ENCODE measurements at regions not wholly inside any gene's neighbourhood (a gene's known extent, or its start where the extent isn't known, plus 50 kb on each side); places are given as distances from the start of the nearest gene placed in this dataset.

DNA sequence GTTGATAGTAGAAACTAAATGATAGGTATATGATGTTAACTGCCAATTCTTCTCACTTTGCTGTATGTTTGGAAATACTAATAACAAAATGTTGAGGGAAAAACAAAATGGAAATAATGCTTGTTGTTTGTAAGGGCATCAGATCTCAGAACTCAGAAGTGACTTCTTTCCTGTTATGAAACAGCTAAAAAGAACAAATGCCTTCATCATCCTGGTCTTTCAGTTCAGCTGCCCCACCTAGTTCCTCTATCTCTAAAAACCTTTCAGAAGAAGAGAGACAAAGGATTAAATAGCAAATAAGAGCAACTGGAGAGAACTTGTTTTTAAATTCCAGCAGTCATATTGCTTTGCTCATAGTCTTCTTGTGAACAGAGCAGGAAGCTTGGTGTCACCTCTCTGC lies 345.3 kb upstream of the NCAM1 start:
- no peaks in the 10 kb centered on the region for H3K27me3 ChIP-seq
- H3K36me3 ChIP-seq: no peaks in the 10 kb centered on the region
- no peaks in the 10 kb centered on the region for H3K4me1 ChIP-seq
- no peak overlapping the region for H3K9ac ChIP-seq (ENCODE audit: low read depth in 2 of 2, low read length in 2 of 2)
- no peak overlapping the region for H3K4me3 ChIP-seq
- no peaks in the 10 kb centered on the region for H3K9me3 ChIP-seq
- no peak overlapping the region for H3K27ac ChIP-seq
- no peak for TF ChIP-seq CTCF (IDR thresholded peaks at IDR 0.05)
- no peak for DNase-seq
- intact Hi-C loops (cut with DNase I): no loop called here

DNA sequence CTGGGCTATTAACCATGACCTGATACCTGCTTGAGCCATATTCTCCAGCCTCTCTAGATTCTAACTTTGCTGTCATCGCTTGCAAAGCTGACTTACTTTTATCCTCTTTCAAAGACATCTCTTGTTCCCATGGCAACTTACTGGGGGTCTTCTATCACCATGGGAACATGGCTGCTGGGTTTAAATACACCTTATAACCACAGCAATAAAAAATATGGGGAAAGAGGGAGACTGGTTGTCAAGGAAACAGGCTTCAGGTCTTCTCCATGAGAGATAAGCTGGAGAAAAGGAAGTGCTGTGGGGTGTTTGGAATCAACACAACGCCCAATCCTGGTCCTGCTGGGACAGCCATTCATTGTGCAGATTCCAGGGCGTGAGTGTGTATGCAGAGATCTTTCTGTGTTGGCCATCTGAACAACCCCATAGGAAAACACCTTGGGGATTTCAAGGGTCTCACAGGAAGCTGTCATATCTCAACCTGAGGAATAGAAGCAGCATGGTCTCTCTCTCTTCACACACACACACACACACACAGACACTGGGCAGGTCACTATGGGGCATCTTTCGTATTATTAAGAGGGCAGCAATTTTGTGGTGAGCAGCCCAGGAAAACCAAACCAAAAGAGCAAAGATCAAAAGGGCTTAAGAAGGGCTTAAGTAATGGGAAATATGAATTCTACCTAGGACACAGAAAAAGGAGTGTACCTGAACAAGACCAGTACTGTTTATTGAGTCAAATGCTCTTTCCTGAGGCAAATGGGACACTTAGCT lies 344.7 kb upstream of the NCAM1 start:
- H3K9me3 ChIP-seq: no peaks in the 10 kb centered on the region
- H3K27me3 ChIP-seq: no peaks in the 10 kb centered on the region
- DNase-seq: no peak
- no peak for TF ChIP-seq CTCF (IDR thresholded peaks at IDR 0.05)
- intact Hi-C loops (cut with DNase I): no loop called here
- no peak overlapping the region for H3K27ac ChIP-seq
- H3K9ac ChIP-seq (ENCODE audit: low read depth in 2 of 2, low read length in 2 of 2): no peak overlapping the region
- H3K36me3 ChIP-seq: no peaks in the 10 kb centered on the region
- no peak overlapping the region for H3K4me3 ChIP-seq
- H3K4me1 ChIP-seq: no peaks in the 10 kb centered on the region

DNA sequence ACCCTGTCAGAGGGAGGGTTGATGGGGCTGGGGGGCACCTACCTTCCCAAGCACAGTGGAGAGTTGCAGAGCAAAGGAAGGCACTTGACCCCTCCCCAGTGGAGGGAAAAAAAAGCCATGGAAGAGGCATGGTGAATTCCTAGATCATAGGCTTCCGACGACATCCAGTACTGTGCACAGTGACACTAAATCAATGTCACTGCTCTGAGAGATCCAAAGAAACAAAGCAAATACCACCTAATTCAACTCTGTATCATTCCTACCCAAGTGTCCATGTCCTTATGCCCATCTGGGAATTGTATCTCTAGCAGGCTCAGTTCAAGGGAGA lies 344.2 kb upstream of the NCAM1 start:
- Histone ChIP-seq H3K9me3 (no peaks in the 10 kb centered on the region), H3K27me3 (no peaks in the 10 kb centered on the region), H3K27ac (no peak overlapping the region), H3K4me1 (no peaks in the 10 kb centered on the region), H3K4me3 (no peak overlapping the region), H3K36me3 (no peaks in the 10 kb centered on the region), H3K9ac (ENCODE audit: low read depth in 2 of 2, low read length in 2 of 2) (no peak overlapping the region)
- no peak for TF ChIP-seq CTCF (IDR thresholded peaks at IDR 0.05)
- DNase-seq: no peak
- intact Hi-C loops (cut with DNase I): no loop called here

- no peak for TF ChIP-seq CTCF (IDR thresholded peaks at IDR 0.05)
- no peak overlapping the region for H3K4me3 ChIP-seq
- intact Hi-C loops (cut with DNase I): no loop called here
Measured at GRCh38 chr11:112617977-112618826, 343.0 kb upstream of the NCAM1 start.

GRCh38 chr11:112619106-112619505 lies 342.1 kb upstream of the NCAM1 start:
- no peak for TF ChIP-seq CTCF (IDR thresholded peaks at IDR 0.05)
- Histone ChIP-seq H3K27me3 (no peaks in the 10 kb centered on the region), H3K4me1 (no peaks in the 10 kb centered on the region), H3K36me3 (no peaks in the 10 kb centered on the region), H3K9me3 (no peaks in the 10 kb centered on the region), H3K9ac (ENCODE audit: low read depth in 2 of 2, low read length in 2 of 2) (no peak overlapping the region), H3K27ac (no peak overlapping the region), H3K4me3 (no peak overlapping the region)
- DNase-seq: no peak
- intact Hi-C loops (cut with DNase I): no loop called here

More at GRCh38 chr11:112617977-112618826, 343.0 kb upstream of the NCAM1 start:
- Histone ChIP-seq H3K9ac (ENCODE audit: low read depth in 2 of 2, low read length in 2 of 2) (no peak overlapping the region), H3K4me1 (no peaks in the 10 kb centered on the region), H3K27ac (no peak overlapping the region), H3K36me3 (no peaks in the 10 kb centered on the region), H3K27me3 (no peaks in the 10 kb centered on the region), H3K9me3 (no peaks in the 10 kb centered on the region)
- no peak for DNase-seq

Measured in colonic mucosa (tissue), 4 donors.